ENCODE measurements at regions not wholly inside any gene's neighbourhood (a gene's known extent, or its start where the extent isn't known, plus 50 kb on each side); places are given as distances from the start of the nearest gene placed in this dataset.

DNA sequence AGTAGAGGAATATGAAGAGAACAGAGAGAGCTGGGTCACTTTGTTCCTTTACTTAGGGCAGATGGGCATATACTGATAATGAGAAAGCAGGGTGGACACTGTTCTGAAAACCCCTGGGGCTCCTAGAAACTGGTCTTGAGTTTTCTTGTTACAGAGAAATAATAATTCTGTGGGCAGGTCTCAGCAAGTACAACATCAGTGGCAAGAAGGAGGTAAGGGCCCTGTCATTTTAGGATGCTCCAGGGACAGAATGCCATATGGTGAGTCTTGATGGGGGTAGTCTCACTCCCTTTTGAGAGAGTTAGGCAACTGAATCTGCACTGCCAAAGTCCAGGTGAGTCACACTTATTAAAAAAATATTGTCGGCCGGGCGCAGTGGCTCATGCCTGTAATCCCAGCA lies 102.3 kb downstream of the KCNJ2 start:
- Histone ChIP-seq H3K79me2 (ENCODE audit: control insufficient read depth, insufficient read depth, low read length) (no peaks in the 10 kb centered on the region), H4K20me1 (ENCODE audit: control insufficient read depth, extremely low read depth, insufficient read depth, low read length) (no peaks in the 10 kb centered on the region), H3K27me3 (ENCODE audit: control insufficient read depth, extremely low read depth, insufficient read depth, low read length) (no peaks in the 10 kb centered on the region), H2AFZ (ENCODE audit: control insufficient read depth, low read length) (no peak overlapping the region), H3K9me3 (ENCODE audit: control insufficient read depth, low read depth, low read length) (no peaks in the 10 kb centered on the region), H3K4me3 (ENCODE audit: control insufficient read depth in 2 of 3, extremely low read depth in 1 of 3, insufficient read depth in 2 of 3, low read depth in 1 of 3, low read length in 3 of 3) (no peak overlapping the region), H3K4me2 (ENCODE audit: control insufficient read depth, extremely low read depth, insufficient read depth, low read depth, low read length) (no peak overlapping the region), H3K27ac (ENCODE audit: control insufficient read depth, insufficient read depth, low read length) (no peak overlapping the region), H3K4me1 (ENCODE audit: control insufficient read depth, extremely low read depth, insufficient read depth, low read length) (peaks cover 3% of the 10 kb centered on the region), H3K9ac (ENCODE audit: control insufficient read depth, extremely low read depth, insufficient read depth, low read length) (no peak overlapping the region), H3K9me1 (ENCODE audit: control insufficient read depth, extremely low read depth, insufficient read depth, low read length) (no peaks in the 10 kb centered on the region), H3K36me3 (ENCODE audit: control insufficient read depth in 2 of 2, extremely low read depth in 1 of 2, insufficient read depth in 2 of 2, low read length in 2 of 2) (no peaks in the 10 kb centered on the region)
- dilution Hi-C loops (cut with MboI; ENCODE audit: extremely low pct_ligation_motif_present, low sequenced_read_pairs), result no loop called here
- DNase-seq (ENCODE audit: low read depth, low spot score) (no peak), FAIRE-seq (no peak)
- TF ChIP-seq, protein P1, sequence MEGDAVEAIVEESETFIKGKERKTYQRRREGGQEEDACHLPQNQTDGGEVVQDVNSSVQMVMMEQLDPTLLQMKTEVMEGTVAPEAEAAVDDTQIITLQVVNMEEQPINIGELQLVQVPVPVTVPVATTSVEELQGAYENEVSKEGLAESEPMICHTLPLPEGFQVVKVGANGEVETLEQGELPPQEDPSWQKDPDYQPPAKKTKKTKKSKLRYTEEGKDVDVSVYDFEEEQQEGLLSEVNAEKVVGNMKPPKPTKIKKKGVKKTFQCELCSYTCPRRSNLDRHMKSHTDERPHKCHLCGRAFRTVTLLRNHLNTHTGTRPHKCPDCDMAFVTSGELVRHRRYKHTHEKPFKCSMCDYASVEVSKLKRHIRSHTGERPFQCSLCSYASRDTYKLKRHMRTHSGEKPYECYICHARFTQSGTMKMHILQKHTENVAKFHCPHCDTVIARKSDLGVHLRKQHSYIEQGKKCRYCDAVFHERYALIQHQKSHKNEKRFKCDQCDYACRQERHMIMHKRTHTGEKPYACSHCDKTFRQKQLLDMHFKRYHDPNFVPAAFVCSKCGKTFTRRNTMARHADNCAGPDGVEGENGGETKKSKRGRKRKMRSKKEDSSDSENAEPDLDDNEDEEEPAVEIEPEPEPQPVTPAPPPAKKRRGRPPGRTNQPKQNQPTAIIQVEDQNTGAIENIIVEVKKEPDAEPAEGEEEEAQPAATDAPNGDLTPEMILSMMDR (optimal IDR thresholded peaks at IDR 0.05 in 1 of 3, IDR thresholded peaks at IDR 0.05 in 1 of 3, conservative IDR thresholded peaks at IDR 0.05 in 1 of 3; ENCODE audit: extremely low read depth in 1 of 3, insufficient read depth in 2 of 3, low read length in 3 of 3), result no peak
- no peak for TF ChIP-seq EZH2 (IDR thresholded peaks at IDR 0.05; ENCODE audit: low read length)

DNA sequence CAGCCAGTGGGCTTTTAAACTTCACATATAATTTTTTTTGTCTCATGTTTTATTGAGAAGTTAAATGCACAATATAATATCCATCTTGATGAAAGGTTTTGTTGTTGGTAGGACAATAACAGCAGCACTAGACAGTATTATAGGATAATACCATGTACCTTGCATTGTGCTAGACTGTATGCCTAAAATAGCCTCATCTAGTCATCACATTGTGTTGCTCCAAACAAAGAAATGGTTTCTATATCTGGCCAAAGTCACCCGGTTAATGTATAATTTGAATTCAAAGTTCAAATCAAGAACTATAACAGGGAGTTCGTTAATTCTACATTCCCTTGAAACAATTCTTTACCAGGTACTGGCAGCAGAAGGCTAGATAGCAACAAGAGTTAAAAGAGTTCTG lies 104.9 kb downstream of the KCNJ2 start:
- FAIRE-seq (no peak), DNase-seq (ENCODE audit: low read depth, low spot score) (no peak)
- dilution Hi-C loops (cut with MboI; ENCODE audit: extremely low pct_ligation_motif_present, low sequenced_read_pairs), result no loop called here
- no peak overlapping the region for H2AFZ ChIP-seq (ENCODE audit: control insufficient read depth, low read length)
- H3K9me1 ChIP-seq (ENCODE audit: control insufficient read depth, extremely low read depth, insufficient read depth, low read length), result no peaks in the 10 kb centered on the region
- H3K27me3 ChIP-seq (ENCODE audit: control insufficient read depth, extremely low read depth, insufficient read depth, low read length), result no peaks in the 10 kb centered on the region
- no peaks in the 10 kb centered on the region for H4K20me1 ChIP-seq (ENCODE audit: control insufficient read depth, extremely low read depth, insufficient read depth, low read length)
- no peak overlapping the region for H3K4me2 ChIP-seq (ENCODE audit: control insufficient read depth, extremely low read depth, insufficient read depth, low read depth, low read length)
- no peak overlapping the region for H3K27ac ChIP-seq (ENCODE audit: control insufficient read depth, insufficient read depth, low read length)
- no peaks in the 10 kb centered on the region for H3K36me3 ChIP-seq (ENCODE audit: control insufficient read depth in 2 of 2, extremely low read depth in 1 of 2, insufficient read depth in 2 of 2, low read length in 2 of 2)
- peaks cover 3% of the 10 kb centered on the region for H3K4me1 ChIP-seq (ENCODE audit: control insufficient read depth, extremely low read depth, insufficient read depth, low read length)
- H3K9ac ChIP-seq (ENCODE audit: control insufficient read depth, extremely low read depth, insufficient read depth, low read length), result no peak overlapping the region
- H3K9me3 ChIP-seq (ENCODE audit: control insufficient read depth, low read depth, low read length), result no peaks in the 10 kb centered on the region
- TF ChIP-seq, protein P1 (optimal IDR thresholded peaks at IDR 0.05 in 1 of 3, IDR thresholded peaks at IDR 0.05 in 1 of 3, conservative IDR thresholded peaks at IDR 0.05 in 1 of 3; ENCODE audit: extremely low read depth in 1 of 3, insufficient read depth in 2 of 3, low read length in 3 of 3), result no peak
- TF ChIP-seq EZH2 (IDR thresholded peaks at IDR 0.05; ENCODE audit: low read length), result no peak
- H3K79me2 ChIP-seq (ENCODE audit: control insufficient read depth, insufficient read depth, low read length), result no peaks in the 10 kb centered on the region
- no peak overlapping the region for H3K4me3 ChIP-seq (ENCODE audit: control insufficient read depth in 2 of 3, extremely low read depth in 1 of 3, insufficient read depth in 2 of 3, low read depth in 1 of 3, low read length in 3 of 3)

Data from keratinocyte (primary cell).